GM19397 (cell line): ENCODE measurements at regions not wholly inside any gene's neighbourhood (a gene's known extent, or its start where the extent isn't known, plus 50 kb on each side); places are given as distances from the start of the nearest gene placed in this dataset.
"Not testable (repeated sequence)": the region's sequence is repeated elsewhere in the genome, so short reads cannot be mapped to it uniquely, and the experiment has no call there.

Experiments
- ATAC-seq: cut with Tn5 transposase; IDR thresholded peaks from one replicate; pipeline ENCODE4 v1.9.1; 2021; ENCODE audit warnings: mild to moderate bottlenecking, moderate library complexity; ENCODE audit not compliant: unreplicated experiment

- not testable (repeated sequence) for ATAC-seq
These were observed 72.7 kb upstream of the NPIPB12 start for GRCh38 chr16:29578898-29579297.

- not testable (repeated sequence) for ATAC-seq
These were observed 75.6 kb upstream of the NPIPB12 start for GRCh38 chr16:29581764-29582163.

- ATAC-seq = not testable (repeated sequence)
These were observed 71.1 kb upstream of the SPN start for GRCh38 chr16:29591919-29592318.

- ATAC-seq = peak; percentile 41
These were observed 68.7 kb upstream of the SPN start for GRCh38 chr16:29594269-29594925.

GRCh38 chr16:29594926-29595838, 67.9 kb upstream of the SPN start:
- peak; percentile 76 for ATAC-seq

- ATAC-seq = not testable (repeated sequence)
These were observed 66.0 kb upstream of the SPN start for GRCh38 chr16:29597030-29597429.

- ATAC-seq = peak; percentile 54
These were observed 62.7 kb upstream of the SPN start for GRCh38 chr16:29600111-29601000.

GRCh38 chr16:29602247-29602625, 60.8 kb upstream of the SPN start:
- ATAC-seq = not testable (repeated sequence)

- not testable (repeated sequence) for ATAC-seq
These were observed 60.4 kb upstream of the SPN start for GRCh38 chr16:29602683-29603088.

GRCh38 chr16:29604631-29605549, 58.2 kb upstream of the SPN start:
- not testable (repeated sequence) for ATAC-seq

GRCh38 chr16:29605593-29606205, 57.3 kb upstream of the SPN start:
- ATAC-seq = not testable (repeated sequence)

GRCh38 chr16:29606669-29607427, 56.2 kb upstream of the SPN start:
- not testable (repeated sequence) for ATAC-seq

- not testable (repeated sequence) for ATAC-seq
These were observed 55.6 kb upstream of the SPN start for GRCh38 chr16:29607428-29607823.

- ATAC-seq = peak; percentile 26
These were observed 50.4 kb upstream of the SPN start for GRCh38 chr16:29612381-29613306.
